Right lobe of liver (tissue), 6 donors: ENCODE measurements at regions not wholly inside any gene's neighbourhood (a gene's known extent, or its start where the extent isn't known, plus 50 kb on each side); places are given as distances from the start of the nearest gene placed in this dataset.

Source experiments
- ATAC-seq, 4 donors: fragments of 200-7000 bp; cut with Tn5 transposase; one replicate each; pipeline ENCODE4 v1.9.1; 2020; ENCODE audit warnings: mild to moderate bottlenecking in 4 of 4, moderate library complexity in 4 of 4
- DNase-seq, 3 donors: peaks; one replicate each; pipeline ENCODE4 v3.0.0-alpha.2; 2020
- H3K27ac ChIP-seq, 3 donors: fragments of 200-600 bp; one replicate each; pipeline ENCODE4 v1.8.0; 2022
- H3K27me3 ChIP-seq, 2 donors: fragments of 200-600 bp; one replicate each; pipeline ENCODE4 v1.8.0; 2022
- H3K36me3 ChIP-seq, 4 donors: fragments of 200-600 bp; sonication (generic) in 1 of 4; one replicate each; pipeline versions ENCODE4 v1.5.1 to v1.8.0; 2017 to 2022; ENCODE audit warnings: control low read depth in 1 of 4
- H3K4me1 ChIP-seq, 4 donors: fragments of 200-600 bp; sonication (generic) in 1 of 4; one replicate each; pipeline versions ENCODE4 v1.5.1 to v1.8.0; 2017 to 2022; ENCODE audit warnings: control low read depth in 1 of 4
- H3K4me3 ChIP-seq, 3 donors: fragments of 200-600 bp; one replicate each; pipeline ENCODE4 v1.8.0; 2022
- H3K9me3 ChIP-seq, 4 donors: fragments of 200-600 bp; sonication (generic) in 1 of 4; one replicate each; pipeline versions ENCODE4 v1.5.1 to v1.8.0; 2017 to 2022; ENCODE audit warnings: control low read depth in 1 of 4
- POLR2A ChIP-seq: fragments of 450-650 bp; IDR thresholded peaks from one replicate; pipeline ENCODE4 v1.6.1; 2017; ENCODE audit warnings: antibody characterized with exemption, mild to moderate bottlenecking
- WGBS: methylation state at CpG from one replicate; pipeline ENCODE4 v1.1.6; 2018; ENCODE audit warnings: low coverage, low lambda C conversion rate; ENCODE audit not compliant: insufficient coverage; ENCODE audit errors: missing lambda C conversion rate; 5-methylcytosine and 5-hydroxymethylcytosine counted together
- intact Hi-C, 2 donors: fragments of 100-400 bp; cut with DNase I; formaldehyde crosslinking; loops; one replicate each; pipeline versions ENCODE4 v1.11.2 to v1.14.1; 2022
- TF ChIP-seq, protein P1 (sequence below), 4 donors: fragments of 200-600 bp in 3 of 4; fragments of 450-650 bp in 1 of 4; IDR thresholded peaks; one replicate each; pipeline versions ENCODE4 v1.5.1 to v1.8.0; 2016 to 2022; ENCODE audit warnings: antibody characterized with exemption in 4 of 4, mild to moderate bottlenecking in 2 of 4
- donor health status: DM: no; HTN: yes; CAD: no.
- donor health status: DM: no; HTN: no; CAD: no.
- donor health status: DM: no; HTN: no; CAD: no.
- donor health status: DM: no; HTN: yes; CAD: no.
- donor health status: DM: no; HTN: yes; CAD: no.

GRCh38 chr2:236943841-236944513, 141.7 kb upstream of the COPS8 start:
- DNase-seq (no peak), ATAC-seq (no peak)
- no peaks in the 10 kb centered on the region for H3K27me3 ChIP-seq
- H3K36me3 ChIP-seq: no peaks in the 10 kb centered on the region
- 75% methylated on average over 2 of the region's 3 CpGs for WGBS
- no peaks in the 10 kb centered on the region for H3K4me1 ChIP-seq
- no peak overlapping the region for H3K27ac ChIP-seq
- no peaks in the 10 kb centered on the region for H3K9me3 ChIP-seq
- intact Hi-C loops: no loop called here
- TF ChIP-seq, protein P1, sequence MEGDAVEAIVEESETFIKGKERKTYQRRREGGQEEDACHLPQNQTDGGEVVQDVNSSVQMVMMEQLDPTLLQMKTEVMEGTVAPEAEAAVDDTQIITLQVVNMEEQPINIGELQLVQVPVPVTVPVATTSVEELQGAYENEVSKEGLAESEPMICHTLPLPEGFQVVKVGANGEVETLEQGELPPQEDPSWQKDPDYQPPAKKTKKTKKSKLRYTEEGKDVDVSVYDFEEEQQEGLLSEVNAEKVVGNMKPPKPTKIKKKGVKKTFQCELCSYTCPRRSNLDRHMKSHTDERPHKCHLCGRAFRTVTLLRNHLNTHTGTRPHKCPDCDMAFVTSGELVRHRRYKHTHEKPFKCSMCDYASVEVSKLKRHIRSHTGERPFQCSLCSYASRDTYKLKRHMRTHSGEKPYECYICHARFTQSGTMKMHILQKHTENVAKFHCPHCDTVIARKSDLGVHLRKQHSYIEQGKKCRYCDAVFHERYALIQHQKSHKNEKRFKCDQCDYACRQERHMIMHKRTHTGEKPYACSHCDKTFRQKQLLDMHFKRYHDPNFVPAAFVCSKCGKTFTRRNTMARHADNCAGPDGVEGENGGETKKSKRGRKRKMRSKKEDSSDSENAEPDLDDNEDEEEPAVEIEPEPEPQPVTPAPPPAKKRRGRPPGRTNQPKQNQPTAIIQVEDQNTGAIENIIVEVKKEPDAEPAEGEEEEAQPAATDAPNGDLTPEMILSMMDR (IDR thresholded peaks at IDR 0.05): no peak
- no peak for TF ChIP-seq POLR2A
- H3K4me3 ChIP-seq: no peak overlapping the region

GRCh38 chr2:236944561-236944960, 141.1 kb upstream of the COPS8 start:
- DNase-seq (peak in 1 of 3 donors; percentile 36), ATAC-seq (no peak)
- H3K9me3 ChIP-seq: no peaks in the 10 kb centered on the region
- no peaks in the 10 kb centered on the region for H3K4me1 ChIP-seq
- H3K27me3 ChIP-seq: no peaks in the 10 kb centered on the region
- no peak overlapping the region for H3K4me3 ChIP-seq
- no peaks in the 10 kb centered on the region for H3K36me3 ChIP-seq
- TF ChIP-seq, protein P1 (IDR thresholded peaks at IDR 0.05): no peak
- no peak for TF ChIP-seq POLR2A
- no CpG with 5 or more reads among the region's 7 CpGs for WGBS
- H3K27ac ChIP-seq: no peak overlapping the region
- intact Hi-C loops: no loop called here

DNA sequence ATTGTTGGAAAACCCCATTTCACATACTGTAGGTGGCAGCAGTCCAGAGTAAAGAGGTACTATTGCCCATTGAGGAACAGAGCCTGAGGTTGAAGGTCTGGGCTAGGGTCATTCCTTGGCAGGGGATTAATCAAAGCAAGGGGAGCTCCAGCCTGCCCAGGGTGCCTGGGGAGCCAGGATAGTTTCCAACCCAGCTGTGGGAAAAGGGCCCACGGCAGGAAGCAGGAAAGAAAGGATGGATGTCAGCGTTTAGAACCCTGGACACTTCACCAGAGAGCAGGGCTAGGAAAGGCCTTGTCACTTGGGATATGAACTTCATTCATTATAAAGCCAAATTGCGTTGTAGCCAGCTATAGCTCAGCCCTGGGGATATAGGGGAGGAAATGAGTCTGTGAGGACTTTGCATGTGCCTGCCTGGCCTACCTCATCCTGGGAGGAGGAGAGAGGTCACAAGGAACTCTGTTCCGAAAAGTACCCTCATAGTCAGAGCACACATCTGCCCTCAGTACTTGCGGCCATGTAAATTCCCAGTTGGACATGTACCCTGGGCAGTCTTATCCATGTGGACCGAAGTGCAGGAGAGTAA, 140.2 kb upstream of the COPS8 start:
- WGBS: 74% methylated on average over 3 of the region's 6 CpGs
- no peak for ATAC-seq
- Histone ChIP-seq H3K36me3 (no peaks in the 10 kb centered on the region), H3K27me3 (no peaks in the 10 kb centered on the region), H3K4me1 (no peaks in the 10 kb centered on the region), H3K9me3 (no peaks in the 10 kb centered on the region), H3K4me3 (no peak overlapping the region), H3K27ac (no peak overlapping the region)
- intact Hi-C loops: no loop called here
- DNase-seq: no peak
- TF ChIP-seq, protein P1 (IDR thresholded peaks at IDR 0.05): no peak

- H3K27ac ChIP-seq: peak overlapping the region in 1 of 3 donors; percentile 13
- DNase-seq: no peak
- no peaks in the 10 kb centered on the region for H3K9me3 ChIP-seq
- intact Hi-C loops: no loop called here
- ATAC-seq: peak; percentile 61 to 90 (median 84)
- no peak overlapping the region for H3K4me3 ChIP-seq
- no peak for TF ChIP-seq POLR2A
- TF ChIP-seq, protein P1 (IDR thresholded peaks at IDR 0.05): no peak
- no peaks in the 10 kb centered on the region for H3K27me3 ChIP-seq
- no peaks in the 10 kb centered on the region for H3K36me3 ChIP-seq
- H3K4me1 ChIP-seq: no peaks in the 10 kb centered on the region
- 52% methylated on average over 4 of the region's 4 CpGs for WGBS
These were observed 138.8 kb upstream of the COPS8 start for GRCh38 chr2:236946871-236947270.
